Mucosa of gallbladder (tissue), 1 donor: ENCODE measurements at regions not wholly inside any gene's neighbourhood (a gene's known extent, or its start where the extent isn't known, plus 50 kb on each side); places are given as distances from the start of the nearest gene placed in this dataset.
"Not testable (repeated sequence)": the region's sequence is repeated elsewhere in the genome, so short reads cannot be mapped to it uniquely, and the experiment has no call there.

Experiments
- DNase-seq: peaks from one replicate; pipeline ENCODE4 v3.0.0-alpha.2; 2020; ENCODE audit warnings: low spot score
- donor health status: DM: no; HTN: no; CAD: no.

- no peak for DNase-seq
Measured at GRCh38 chr6:11384531-11385309, 152.3 kb upstream of the NEDD9 start.

DNA sequence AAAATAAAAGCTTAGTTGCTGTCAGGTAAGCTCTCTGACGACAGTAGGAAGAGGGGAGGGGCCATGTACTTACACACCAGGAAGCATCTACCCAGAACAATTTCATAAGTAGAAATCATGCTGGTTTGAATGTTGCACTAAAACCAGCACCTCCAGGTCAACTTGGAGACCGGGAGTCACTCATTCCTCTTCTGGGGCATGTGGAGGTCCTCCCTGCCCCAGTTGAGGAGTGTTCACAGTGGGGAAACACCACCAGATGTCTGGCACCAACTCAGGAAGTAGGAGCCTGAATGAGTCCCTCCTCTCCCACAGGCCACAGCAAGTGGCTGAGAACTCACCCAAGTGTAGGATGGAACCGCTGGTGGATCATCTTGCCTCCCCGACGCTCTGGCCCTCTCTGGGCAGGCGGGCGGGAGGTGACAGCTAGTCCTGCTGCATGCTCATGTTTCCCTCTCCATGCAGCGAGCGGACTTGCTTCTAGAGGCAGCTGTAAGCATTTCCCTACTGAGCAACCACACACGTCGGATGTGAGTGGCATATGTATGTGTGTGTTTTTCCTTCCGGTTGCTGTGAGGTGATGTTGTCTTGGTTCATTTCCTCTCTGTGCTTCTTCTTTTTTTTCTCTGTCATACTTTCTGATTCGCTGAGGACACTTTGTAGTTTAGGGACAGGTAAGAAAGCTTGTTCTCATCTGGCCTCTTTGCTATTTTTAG is 149.5 kb upstream of the NEDD9 start:
- no peak for DNase-seq

- no peak for DNase-seq
Measured at GRCh38 chr6:11380969-11381744, 148.7 kb upstream of the NEDD9 start.

GRCh38 chr6:11380549-11380948 is 148.1 kb upstream of the NEDD9 start:
- no peak for DNase-seq

DNA sequence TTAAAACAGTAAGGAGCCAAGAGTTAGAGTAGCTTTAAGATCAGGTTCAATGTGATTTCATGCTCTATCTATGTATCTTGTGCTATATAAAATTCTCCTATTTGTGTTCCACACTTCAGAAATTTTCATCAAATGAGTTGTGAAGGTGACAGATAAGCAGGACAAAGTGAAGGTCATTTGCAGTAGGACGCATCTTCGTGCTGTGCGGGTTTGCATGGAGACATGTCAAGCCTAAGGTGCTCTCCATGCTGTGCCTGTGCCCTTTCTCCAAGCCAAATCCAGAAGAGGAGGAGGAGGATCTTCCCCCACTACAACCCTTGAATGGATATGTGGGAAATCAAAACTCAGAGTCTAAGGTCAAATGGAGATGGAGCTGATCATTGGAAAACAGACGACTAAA is 147.3 kb upstream of the NEDD9 start:
- no peak for DNase-seq

- DNase-seq: no peak
Measured at GRCh38 chr6:11378639-11379038, 146.2 kb upstream of the NEDD9 start.

- DNase-seq: no peak
Measured at GRCh38 chr6:11374036-11375010, 141.9 kb upstream of the NEDD9 start.

GRCh38 chr6:11373208-11373607 is 140.7 kb upstream of the NEDD9 start:
- no peak for DNase-seq

- DNase-seq: not testable (repeated sequence)
Measured at GRCh38 chr6:11372186-11372790, 139.8 kb upstream of the NEDD9 start.

DNA sequence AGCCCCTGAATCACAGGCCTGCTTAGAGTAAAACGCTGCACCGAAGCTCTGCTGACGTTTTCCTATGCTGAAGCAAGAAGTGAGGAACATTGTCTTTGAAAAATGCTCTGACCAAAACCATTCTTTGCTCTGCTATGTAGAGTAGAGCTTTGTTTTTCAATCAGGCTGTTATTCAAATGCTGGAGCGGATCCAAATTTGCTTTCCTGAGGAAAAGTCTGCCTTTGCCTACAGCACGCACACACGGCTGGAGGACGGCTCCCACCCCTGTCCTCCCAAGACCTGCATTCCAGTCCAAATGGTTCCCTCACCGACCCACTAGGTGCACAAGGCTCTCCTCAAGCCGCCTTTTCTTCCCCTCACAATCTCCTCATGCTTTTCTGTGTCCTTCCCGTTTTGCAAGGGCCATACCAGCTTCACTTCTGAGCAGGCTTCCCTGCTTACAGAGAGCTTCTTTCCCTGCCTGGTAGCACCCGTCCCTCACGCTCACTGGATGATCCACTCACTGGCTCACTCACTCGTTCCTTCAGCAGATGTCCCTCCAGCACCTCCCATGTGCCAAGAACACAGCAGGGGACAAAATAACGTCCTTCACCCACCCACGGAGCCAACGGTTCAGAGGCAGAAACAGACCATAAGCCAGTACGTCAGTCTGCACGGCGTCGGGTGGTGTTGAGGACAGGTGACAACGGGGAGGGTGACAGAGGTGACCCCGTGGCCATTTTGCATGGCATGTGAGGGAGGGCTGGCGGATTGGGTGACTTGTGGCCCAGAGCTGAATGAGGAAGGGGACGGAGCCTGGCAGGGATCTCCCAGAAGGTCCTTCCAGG is 137.9 kb upstream of the NEDD9 start:
- DNase-seq: no peak

DNA sequence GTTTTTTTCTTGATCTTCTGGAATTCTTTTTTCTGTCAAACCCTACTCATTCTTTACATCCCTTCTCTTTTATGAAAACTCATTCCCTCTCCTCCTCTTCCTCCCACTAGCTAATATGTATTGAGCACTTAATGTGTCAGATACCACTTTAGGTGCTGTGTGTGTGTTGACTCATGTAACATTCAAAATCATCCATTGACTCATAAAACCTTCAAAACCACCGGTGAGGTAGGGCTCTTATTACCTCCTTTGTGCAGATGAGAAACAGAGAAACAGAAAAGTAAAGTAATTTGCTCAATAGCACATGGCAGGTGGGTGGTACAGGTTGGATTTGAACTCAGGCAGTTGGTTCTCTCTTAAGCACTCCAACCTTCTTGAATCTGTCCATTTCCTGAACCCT is 136.3 kb upstream of the NEDD9 start:
- DNase-seq: no peak

DNA sequence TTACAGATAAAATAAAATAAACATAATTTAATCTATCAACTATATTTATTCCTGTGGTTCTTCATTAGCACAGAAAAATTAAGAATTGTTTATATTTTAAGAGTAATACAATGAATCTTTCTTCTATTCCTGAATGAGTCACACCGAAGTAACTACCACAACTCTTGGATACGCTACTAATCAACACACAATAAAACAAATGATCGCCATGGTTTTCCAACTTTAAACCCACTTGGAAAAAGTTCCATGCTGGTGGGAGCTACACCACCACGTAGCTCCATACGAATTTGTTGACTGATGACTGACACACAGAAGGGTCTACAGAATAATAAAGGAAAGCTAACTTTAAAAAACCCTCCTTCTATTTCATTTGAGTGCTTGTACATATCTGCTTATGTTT is 135.8 kb upstream of the NEDD9 start:
- no peak for DNase-seq

GRCh38 chr6:11367638-11368199 is 135.3 kb upstream of the NEDD9 start:
- DNase-seq: no peak

DNA sequence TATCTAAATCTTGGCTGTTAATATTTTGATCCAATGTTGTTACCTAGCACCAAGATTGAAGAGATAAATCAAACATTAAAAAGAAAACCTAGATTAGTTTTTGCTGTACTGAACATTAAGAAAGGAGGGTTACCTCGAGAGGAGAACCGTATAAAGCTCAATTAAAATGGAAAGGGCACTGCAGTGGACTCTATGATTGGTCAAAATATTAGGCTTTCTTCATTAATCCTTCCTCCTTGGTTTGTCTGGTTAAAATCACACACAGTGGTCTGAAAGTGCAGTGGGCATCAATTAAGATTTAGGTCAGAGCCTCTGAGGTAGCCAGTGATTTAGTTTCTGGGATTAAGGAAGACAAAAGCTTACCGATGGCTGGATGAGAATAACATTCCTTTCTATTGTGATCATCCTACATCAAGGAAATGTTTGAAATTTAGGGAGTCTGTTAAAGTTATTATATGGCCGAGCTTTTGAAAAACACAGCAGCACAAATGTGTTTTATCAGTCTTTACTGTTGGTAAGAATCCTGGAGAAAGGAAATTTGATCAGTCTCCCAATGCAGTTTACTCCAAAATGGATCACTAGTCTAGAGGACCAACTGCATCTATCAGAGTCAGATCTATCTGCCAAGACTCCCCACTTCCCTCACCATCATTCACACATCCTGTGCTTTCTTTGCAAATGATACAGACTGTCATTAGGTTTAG is 134.6 kb upstream of the NEDD9 start:
- no peak for DNase-seq

GRCh38 chr6:11366183-11366933 is 133.9 kb upstream of the NEDD9 start:
- DNase-seq: no peak

GRCh38 chr6:11364971-11365397 is 132.5 kb upstream of the NEDD9 start:
- DNase-seq: no peak

DNA sequence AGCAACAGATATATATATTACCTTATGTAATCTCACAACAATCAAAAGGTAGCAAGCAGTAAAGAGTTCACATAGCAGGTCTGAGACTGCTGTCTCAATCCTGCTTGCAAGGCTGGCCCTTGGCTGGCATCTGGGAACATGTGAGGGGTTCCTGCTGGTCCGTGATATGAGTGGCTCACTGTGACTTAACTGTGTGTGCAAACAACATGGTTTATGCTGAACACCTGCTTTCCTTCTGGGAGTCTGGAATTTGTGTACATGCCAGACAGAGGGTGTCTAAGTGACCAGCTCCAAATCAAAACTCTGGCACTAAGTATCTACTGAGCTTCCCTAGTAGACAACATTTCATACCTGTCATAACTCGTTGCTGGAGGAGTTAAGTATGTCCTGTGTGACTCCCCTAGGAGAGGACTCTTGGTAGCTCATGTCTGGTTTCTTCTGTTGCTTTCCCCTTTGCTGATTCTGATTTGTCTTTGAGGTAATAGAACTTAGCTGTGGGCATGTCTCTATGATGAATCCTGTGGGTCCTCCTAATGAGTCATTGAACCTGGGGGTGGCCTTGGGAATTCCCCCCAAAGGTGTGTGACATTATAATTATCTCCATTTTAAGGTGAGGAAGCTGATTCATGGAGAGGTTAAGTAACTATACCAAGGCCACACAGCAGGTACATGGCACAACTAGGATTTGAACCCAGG is 131.6 kb upstream of the NEDD9 start:
- no peak for DNase-seq

DNA sequence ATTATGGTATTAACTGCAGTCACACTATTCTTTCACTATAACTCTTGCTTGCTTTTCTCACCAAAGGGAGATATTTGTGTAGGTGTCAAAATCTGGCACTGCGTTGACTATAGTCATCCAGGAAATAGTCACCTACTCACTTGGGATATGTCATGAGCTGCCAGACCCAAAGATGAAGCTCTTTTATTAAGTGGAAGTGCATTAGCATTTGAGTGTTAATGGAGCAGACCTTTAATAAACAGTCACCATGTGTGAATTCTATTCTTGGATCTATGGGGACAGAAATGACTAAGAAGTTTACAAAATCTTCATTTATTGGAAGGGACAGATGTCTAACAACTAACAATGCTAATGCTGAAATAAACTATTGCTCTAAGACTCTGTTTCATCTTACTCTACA is 130.1 kb upstream of the NEDD9 start:
- no peak for DNase-seq
